Epidermal melanocyte (primary cell): ENCODE measurements at regions not wholly inside any gene's neighbourhood (a gene's known extent, or its start where the extent isn't known, plus 50 kb on each side); places are given as distances from the start of the nearest gene placed in this dataset.

Experiments used
- DNase-seq: peaks from one replicate; pipeline ENCODE4 v3.0.0; 2011; ENCODE audit warnings: low spot score; ENCODE audit not compliant: insufficient read length

- no peak for DNase-seq
Measured at GRCh38 chr5:168011096-168011495, 280.3 kb upstream of the WWC1 start.

DNA sequence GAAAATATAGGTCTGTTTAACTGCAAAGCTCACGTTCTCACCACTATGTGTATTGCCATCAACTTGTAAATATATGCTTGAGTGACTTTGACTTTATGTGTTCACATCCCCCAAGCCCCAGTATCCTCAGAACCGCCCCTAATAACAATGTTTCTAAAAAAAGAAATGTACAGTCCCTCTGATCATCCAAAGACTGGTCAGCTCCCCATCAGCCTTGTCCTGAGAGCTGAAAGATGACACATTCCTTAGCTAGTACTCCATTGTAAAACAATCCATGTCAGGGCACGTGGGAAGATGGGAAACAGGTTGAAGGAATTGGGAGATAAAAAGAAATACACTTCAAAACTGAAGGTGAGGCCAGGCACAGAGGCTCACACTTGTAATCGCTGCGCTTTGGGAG, 279.4 kb upstream of the WWC1 start:
- no peak for DNase-seq

GRCh38 chr5:168013546-168013945, 277.9 kb upstream of the WWC1 start:
- no peak for DNase-seq

DNA sequence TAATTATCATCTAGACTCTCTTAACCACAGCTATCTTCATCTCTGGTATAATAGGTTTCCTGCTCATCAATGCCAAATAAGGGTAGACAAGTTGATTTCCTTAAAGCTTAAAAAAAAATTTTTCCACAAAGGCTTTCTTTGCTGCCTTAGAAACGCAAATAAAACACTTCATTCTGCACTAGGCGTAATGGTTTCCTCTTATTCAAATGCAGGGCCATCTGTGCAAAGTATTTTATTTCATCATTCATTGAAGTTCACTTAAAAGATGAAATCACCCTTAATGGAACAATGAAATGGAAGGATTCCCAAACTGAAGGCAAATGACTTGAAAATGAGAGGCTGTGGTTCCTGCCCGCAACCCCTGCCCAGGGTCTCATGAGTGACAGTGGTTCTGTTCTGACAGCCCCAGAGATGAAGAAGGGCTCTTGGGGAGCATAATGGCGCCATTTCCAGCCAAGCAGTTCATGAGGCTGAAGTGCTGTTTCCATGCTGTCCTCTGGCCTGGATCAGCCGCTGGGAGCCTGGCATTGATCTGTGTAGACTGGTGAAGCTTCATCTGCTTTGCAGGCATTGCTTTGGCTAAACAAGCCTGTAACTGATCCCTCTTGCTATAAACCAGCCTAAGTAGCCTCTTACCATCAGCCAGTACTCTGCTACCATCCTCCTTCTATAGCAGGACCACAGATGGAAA, 276.9 kb upstream of the WWC1 start:
- DNase-seq, result no peak

- no peak for DNase-seq
Measured at GRCh38 chr5:168015506-168015905, 275.9 kb upstream of the WWC1 start.

DNA sequence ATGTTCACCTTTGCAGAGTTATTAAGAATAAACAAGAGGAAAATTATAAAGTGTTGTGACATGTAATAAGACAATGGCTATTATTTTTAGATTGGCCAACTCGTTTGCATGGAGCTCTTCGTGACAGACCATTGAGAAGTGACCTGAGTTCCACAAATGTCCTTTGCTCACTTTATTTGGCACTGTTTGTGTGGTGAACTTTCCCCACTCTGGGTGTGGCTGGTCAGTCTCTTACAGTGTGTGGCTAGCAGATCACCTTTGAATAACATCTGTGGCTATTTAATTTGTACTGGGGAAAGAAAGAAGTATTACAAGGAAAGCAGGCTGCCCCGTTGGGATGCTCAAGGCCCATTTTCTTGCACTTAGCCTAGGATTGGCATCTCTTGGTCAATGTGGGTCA, 274.1 kb upstream of the WWC1 start:
- no peak for DNase-seq

- DNase-seq, result no peak
Measured at GRCh38 chr5:168019143-168019542, 272.3 kb upstream of the WWC1 start.

DNA sequence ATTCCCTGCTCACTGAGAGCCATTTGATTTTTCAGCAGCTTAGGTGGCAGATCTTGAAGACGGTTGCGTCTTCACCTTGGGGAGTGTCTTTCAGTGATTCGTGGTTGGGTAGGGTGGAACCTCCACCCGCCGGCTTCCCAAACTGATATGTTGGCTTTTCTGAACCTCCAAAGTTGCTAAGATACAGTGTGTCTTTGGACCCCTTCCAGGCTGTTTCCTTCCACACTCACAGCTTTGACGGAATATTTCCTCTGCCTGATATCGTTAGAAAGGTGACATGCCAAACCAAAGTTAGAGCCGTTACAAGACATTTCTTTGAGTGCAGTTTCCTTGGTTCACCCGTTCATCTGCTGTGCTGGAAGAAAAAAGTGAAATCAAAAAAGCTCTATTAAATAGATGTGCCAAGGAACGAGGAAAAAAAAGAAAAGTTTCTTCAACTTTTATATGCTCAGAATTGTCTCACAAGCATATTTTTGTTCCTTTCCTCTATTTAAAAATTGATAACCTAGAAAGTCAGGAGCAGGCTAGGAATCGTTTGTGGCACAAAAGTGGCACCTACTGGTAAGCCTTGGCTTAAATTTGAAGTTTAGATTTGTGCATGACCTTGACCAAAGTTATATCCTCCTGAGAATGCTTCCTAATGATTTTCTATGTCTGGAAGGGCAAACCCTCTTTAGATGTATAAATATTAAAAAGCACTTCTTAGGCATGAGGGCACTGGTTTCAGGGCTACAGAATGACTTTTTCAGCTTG, 270.7 kb upstream of the WWC1 start:
- no peak for DNase-seq

DNA sequence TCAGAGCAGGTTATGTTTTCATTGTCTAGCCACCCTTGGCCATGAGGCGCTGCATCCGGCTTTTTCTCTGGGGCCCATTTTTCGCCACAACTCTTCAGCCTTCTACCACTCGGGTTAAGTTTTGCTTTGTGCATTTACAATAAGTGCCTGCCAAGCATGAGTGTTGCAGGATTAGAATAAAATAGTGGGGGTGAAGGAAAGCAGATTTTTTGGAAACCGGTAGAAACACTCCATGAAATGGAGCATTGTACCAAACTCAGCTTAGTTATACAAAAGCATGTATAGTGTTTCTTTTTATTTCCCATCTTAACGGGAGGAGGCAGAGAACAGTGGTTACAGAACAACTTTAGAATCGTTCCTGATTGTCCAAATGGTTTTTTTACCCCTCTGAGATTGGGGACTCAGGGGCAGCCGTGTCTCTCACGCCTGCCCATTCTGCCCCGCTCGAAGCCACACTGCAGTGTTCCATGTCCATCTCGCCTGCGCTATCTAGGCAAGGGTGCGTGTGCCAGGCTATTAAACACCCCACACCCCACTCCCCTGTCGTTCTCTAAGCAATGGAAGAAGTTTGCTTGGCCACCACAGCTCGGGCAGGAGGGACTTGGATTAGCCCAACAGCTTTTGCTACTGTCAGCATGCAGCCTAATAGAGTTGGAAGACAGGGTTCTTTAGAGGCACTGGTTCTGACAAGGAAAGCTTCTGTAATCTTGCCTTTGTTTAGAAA, 268.8 kb upstream of the WWC1 start:
- DNase-seq, result no peak

GRCh38 chr5:168023191-168023590, 268.3 kb upstream of the WWC1 start:
- DNase-seq, result no peak

- no peak for DNase-seq
Measured at GRCh38 chr5:168024306-168024705, 267.1 kb upstream of the WWC1 start.

DNA sequence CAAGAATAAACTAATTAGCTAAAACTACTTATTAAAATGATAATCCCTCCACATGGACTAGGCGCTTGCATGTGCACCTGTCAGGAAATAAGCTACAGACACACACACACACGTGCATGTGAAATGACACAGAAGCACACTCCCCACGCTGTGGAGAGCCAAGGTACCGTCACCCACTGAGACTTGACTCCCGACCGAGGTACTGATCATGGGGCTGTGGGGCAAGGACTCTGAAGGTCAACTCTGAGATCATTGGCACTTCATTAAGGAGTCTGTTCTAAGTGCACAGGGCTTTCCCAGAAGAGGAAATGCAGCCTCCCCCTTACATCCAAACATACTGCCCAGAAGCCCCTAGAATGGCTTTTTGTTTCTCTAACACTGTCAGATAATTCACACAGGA, 264.4 kb upstream of the WWC1 start:
- no peak for DNase-seq

DNA sequence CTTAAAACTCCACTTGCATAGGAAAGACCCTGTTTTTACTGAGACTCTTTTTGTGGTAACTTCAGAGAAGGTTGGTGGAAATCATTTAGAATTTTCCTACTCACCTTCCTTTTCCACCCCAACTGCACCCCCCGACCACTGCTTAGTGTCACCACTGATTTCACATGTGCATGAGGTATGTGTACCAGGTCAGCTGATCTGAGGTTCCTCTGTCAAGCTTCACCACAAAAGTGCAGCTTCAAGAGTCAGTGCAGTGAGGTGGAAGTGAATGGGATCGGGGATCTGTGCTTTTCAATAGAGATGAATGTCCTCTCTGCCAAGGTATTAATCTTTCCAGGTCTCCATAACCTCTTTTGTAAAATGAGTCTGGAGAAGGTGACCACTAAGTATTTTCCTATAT, 260.5 kb upstream of the WWC1 start:
- DNase-seq, result no peak

- DNase-seq, result no peak
Measured at GRCh38 chr5:168031614-168032013, 259.8 kb upstream of the WWC1 start.

DNA sequence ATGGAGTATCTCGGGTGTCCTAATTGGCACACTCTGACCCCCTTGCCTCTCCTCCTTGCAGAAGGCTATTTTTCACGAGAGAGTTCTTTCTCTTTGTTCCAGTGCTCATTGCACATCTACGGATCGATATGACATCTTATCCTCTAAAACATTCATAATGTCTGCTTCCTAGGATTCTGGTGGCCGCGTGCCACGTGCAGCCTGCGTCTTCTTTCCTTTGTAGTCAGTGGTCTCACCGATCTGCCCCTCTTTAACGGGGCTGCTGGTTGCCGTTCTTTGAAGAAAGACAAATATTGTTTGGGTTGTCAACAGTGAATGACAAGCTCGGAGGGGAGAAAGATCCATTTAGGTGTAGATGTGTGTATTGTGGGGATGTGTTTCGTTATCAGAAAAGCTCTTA, 252.4 kb upstream of the WWC1 start:
- no peak for DNase-seq

- DNase-seq, result no peak
Measured at GRCh38 chr5:168039566-168040248, 251.7 kb upstream of the WWC1 start.

DNA sequence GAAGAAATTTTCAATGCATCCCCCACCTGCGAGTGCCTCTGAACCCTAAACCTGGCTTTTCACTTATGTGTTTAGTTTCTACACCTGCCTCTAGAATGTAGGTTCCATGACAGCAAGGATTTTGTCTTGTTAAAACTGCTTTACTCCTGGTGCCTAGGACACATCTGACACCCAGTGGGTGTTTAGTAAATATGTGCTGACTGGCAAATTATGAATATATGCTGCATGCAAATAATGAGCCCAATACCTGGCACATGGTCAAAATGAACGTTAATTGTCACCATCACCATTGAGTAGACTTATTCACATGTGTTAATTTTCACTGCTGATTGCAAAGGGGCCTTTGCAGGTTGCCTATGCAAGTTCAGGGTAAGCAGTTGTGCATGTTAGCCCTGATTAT, 249.9 kb upstream of the WWC1 start:
- DNase-seq, result no peak

- no peak for DNase-seq
Measured at GRCh38 chr5:168042284-168043068, 249.0 kb upstream of the WWC1 start.

DNA sequence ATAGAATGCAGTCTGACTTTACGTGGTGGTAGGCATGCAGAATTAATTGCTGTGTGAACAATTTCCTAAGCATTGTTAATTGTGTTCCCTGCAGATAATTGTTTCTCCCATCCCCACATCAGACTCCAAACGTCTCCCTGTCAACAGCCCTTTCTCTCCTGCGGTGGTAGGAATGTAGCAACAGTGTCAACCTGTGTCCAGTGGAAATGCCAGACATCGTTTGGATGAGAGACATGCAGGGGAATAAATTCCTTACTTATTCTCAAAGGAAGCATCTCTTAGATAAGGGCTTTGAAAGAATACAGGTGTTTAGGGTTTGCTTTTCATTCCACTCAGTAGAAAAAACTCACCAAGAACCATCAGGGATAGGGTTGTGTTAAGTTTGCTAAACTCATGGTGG, 245.3 kb upstream of the WWC1 start:
- no peak for DNase-seq

DNA sequence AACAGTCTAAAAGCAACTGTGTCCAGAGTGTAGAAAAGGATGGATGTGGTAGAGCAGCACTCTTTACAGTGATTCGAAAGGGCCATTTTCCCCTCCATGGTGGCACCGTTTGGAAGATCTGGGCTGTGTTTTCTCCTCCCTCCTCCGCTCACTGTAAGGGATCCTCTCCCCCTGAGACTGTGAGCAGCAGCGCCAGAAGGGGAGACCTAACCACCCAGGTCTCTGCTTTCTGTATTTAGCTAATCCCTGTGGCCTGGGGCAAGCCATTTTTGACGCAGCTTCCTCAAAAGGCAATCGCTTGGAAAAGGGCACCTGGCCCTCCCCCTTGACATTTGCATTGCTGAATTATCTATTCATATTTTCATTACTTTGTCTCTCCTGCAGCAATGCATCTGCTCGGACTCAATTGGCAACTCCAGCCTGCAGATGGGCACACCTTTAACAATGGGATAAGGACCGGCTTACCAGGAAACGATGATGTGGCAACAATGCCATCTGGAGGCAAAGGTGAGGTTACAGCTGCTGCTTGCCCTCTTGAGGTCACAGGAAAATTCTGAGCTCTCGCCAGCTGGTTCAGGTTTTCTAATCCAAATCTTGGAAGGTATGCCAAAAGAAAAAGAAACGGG, 244.3 kb upstream of the WWC1 start:
- no peak for DNase-seq

GRCh38 chr5:168047669-168048111, 243.8 kb upstream of the WWC1 start:
- DNase-seq, result no peak
